ENCODE measurements at regions not wholly inside any gene's neighbourhood (a gene's known extent, or its start where the extent isn't known, plus 50 kb on each side); places are given as distances from the start of the nearest gene placed in this dataset.

DNA sequence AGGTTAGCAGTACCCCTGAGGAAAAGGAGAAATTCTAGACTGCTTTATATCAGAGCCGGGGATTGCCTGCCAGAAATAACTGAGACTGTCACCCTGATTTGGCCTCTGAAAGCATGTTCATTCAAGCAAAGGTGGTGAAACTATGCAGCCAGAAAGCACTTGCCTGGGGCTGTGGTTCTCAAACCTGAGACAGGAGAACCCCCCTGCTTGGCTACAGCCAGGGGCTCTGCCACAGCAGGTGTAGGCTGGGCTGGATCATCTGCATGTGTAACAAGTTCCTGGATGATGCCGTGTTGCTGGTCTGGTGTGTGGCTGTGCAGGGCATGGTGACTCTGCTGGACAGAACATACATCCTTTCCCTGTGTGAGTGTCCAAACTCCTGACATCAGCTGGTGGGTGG is 157.8 kb downstream of the NXNL2 start:
- no peak for DNase-seq (ENCODE audit: low read depth in 2 of 2)

DNA sequence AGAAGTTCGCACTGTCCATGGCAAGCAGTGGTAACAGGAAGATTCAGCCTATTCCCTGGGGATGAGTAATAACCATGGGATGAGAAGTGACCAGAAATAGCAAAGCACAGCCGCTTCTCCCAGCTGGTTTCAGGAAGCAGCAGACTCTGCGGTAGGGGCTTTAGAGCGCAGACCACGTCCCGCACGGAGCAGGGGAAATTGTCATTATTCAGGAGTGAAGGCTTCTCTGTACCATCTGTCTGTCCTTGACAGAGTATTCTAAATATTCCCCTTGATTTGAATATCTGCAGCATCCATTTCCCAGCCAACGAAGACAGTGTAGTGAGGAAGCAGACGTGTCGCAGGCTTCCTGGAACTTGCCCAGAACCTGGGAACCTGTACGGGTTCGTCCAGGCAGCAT is 159.6 kb downstream of the NXNL2 start:
- DNase-seq (ENCODE audit: low read depth in 2 of 2) = no peak

DNA sequence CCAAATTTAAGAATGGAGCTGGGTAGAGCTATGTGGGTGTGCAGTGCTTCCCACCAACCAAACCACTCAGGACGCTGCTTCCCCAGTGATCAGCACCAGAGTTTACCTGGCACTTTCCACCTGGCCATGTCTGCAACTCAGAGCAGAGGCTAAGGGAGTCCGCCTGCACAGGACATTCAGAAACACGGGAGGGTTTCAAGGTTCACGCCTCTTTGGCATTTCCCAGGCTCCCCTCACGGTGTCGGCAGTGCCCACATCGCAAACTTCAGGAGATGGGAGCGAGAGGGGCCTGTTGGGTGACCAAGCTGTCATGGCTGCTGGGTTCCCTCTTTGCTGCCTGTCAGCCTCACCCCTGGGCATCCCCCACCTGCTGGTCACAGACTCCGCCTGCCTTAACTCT is 161.5 kb downstream of the NXNL2 start:
- no peak for DNase-seq (ENCODE audit: low read depth in 2 of 2)

DNA sequence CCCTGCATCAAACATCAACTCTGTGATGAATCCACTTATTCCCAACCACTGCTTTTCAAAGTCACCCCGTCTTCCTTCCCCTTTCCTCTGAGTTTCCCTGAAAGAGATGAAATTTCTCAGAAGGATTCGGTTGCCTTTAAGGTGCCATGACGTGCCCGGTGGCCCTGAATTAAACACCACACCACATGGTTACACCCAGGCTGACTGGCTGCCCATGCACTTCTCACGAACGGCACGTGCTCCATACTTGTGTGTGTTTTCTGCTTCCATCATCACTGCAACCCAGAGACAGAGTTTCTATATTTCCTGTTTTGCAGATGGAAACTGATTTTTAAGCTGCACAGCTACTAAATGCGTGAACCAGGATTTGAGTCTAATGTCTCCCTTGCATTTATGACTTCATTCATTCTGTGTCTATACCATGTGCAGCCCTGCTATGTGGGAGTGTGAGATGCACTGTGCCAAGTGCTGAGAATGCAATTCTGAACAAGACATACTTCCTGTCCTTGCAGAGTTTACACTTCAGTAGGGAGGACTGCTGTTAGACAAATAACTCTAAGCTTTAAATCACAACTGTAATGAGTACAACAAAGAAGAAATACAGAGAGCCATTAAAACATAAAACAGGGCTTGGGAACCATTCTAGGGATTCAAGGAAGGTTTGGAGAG is 162.9 kb downstream of the NXNL2 start:
- no peak for DNase-seq (ENCODE audit: low read depth in 2 of 2)

DNA sequence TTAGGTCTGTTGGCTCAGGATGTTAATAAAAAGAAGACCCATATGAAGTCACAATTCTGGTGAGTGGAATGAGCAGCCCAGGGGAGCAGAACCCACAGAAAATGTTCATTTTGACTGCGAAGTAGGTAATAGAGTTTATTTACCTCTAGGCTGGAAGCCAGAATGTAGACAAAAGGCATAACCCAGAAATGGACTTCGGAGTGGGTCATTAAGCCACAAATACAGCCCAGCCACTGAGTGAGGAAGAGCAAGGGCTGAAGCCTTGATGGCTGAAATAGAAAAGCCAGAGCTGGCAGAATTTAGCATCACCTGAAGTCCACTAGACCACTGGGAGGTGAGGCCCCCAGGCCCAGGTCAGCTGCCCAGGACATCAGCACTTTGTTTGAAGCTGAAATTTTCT is 168.0 kb downstream of the NXNL2 start:
- no peak for DNase-seq (ENCODE audit: low read depth in 2 of 2)

DNA sequence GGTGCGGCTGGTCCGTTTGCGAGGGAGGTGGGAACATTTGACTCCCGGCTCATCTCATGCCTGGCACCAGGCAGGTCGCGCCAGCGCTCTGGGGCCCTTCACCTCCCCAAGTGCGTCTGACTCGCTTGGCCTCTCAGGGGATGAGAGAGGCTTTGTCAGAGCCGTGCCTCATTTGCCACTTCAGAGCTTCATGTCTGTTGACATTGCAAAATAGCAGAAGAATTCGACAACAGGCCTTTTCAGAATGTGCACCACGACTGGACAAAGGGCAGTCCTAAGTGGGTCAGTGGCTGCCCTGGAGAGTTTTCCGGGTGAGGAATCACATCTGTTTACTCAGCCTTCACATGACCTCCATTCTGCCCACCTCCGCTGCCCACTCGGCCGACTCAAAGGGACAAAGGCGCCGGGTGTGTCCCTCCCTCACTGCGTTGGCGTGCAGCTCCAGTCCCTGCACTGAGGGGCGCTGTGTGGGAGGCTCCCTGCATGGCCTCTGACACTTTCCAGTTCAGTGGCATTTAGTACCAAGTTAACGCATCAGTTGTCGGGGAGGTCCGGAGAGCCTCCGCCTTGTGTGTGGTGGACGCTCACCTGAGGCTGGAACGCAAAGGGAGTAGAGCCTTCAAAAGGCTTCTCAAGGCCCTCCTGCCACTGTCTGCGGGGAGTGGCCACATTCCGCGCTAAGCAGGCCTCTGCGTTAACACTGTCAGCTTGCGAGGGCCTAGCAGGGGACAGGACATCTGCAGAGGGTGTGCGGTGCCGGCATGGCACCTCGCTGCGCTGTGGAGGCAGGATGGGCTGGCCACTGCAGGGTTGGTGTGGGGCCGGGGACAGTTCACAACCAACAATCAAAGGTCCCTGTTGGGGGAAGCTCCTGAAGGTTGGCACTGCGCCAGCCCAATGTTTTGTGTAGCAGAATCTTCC is 171.5 kb downstream of the NXNL2 start:
- DNase-seq (ENCODE audit: low read depth in 2 of 2) = no peak

DNA sequence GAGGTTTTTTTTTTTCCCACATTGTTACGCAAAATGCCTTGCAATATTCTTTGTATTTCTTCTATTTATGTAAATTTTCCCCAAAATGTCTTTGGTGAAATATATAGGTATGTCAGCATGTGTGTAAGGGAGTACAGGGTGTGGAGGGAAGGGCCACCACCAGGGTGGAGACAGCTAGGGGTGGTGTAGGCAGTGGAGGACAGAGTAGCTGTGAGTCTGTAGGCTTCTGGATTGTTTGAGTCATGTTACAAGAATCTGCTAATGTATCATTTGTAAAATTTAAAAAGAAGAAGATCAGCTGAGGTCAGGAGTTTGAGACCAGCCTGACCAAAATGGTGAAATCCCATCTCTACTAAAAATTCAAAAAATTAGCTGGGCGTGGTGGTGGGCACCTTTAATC is 175.5 kb downstream of the NXNL2 start:
- DNase-seq (ENCODE audit: low read depth in 2 of 2) = no peak

DNA sequence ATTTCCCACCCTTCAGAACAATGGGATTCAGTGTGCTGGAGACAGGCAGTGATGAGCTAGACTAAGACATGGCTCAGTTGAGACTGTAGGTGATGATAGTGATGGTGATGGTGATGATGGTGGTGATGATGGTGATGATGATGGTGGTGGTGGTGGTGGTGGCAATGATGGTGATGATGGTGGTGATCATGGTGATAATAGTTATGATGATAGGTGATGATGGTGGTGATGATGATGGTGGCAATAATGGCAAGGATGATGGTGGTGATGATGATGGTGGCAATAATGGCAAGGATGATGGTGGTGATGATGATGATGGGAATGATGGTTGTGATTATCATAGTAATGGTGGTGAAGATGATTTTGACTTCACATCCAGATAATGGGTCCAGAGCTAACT is 176.7 kb downstream of the NXNL2 start:
- DNase-seq (ENCODE audit: low read depth in 2 of 2) = no peak

DNA sequence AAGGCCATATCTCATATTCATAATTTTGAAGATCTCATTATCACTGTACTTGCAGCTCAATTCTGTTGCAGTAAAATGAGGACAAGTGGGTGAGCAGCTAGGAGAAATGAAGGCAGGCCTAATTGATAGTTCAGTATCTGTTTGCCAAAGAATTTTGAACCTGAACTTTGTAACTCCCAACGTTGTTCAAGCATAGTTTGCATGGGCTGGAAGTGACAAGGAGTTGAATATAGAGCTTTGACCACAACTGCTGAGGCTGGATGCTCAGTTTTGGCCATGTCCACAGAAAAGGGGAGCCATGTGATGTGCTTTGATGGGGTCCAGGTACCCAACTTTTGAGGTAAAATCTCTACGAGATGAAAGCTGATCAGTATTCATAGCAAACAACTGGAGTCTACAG is 177.5 kb downstream of the NXNL2 start:
- no peak for DNase-seq (ENCODE audit: low read depth in 2 of 2)

DNA sequence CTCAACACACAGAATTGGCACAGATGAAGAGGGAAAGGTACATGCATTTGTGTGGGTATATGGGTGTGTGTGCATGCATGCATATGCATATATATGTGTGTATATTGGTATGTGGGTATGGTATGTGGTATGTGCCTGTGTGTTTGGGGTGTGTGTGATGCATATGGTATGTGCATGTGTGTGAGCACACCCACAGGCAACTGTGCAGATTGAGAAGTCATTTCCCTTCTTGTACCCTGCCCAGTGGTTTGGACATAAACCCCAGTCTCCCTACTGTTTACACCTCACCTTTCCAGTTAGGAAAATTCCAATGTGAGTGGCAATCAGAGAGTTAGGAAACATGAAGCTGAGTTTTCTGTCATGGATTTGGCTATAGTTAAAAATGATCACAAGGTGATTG is 178.0 kb downstream of the NXNL2 start:
- no peak for DNase-seq (ENCODE audit: low read depth in 2 of 2)

DNA sequence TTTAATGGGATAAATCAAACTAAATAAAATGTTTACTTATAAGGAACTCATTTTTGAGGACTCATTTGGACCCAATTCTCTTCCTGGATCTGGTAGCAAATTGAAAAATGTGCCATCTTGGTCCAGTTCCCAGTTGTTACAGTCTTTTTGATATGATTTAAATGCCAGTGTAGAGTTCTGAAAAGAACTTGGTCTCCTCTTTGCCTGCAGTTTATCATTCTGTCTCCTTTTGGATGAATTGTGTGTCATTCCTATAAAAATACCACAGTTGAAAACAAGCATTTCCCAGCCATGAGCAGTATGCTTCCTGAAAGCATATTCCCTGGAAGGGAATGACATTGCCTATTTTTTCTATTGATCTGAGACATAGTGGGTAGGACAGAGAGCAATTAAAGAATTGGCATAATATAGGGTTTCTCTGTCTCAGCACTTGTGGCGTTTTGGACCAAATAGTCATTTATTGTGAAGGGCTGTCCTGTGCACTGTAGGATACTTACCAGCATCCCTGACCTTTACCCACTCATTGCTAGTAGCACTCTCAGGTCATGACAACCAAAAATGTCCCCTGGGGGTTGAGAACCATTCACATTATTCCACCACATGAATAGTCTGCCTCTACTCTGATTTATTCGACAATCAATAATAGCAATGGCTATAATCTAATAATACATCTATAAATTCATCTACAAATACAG is 181.8 kb downstream of the NXNL2 start:
- no peak for DNase-seq (ENCODE audit: low read depth in 2 of 2)

DNA sequence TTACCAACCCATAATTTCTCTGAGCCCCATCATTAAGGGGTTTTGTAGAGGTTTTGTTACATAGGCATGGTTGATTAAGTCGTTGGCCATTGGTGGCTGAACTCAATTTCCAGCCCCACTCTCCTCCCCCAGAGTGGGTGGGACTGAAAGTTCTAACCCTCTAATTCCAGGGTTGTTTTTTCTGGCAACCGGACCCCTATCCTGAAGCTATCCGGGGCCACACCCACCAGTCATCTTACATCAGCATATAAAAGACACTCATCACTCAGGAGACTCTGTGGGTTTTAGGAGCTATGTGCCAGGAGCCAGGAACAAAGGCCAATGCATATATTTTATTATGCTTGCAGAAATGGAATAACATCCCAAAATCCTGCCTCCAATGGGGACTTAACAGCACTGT is 186.0 kb downstream of the NXNL2 start:
- DNase-seq (ENCODE audit: low read depth in 2 of 2) = no peak

DNA sequence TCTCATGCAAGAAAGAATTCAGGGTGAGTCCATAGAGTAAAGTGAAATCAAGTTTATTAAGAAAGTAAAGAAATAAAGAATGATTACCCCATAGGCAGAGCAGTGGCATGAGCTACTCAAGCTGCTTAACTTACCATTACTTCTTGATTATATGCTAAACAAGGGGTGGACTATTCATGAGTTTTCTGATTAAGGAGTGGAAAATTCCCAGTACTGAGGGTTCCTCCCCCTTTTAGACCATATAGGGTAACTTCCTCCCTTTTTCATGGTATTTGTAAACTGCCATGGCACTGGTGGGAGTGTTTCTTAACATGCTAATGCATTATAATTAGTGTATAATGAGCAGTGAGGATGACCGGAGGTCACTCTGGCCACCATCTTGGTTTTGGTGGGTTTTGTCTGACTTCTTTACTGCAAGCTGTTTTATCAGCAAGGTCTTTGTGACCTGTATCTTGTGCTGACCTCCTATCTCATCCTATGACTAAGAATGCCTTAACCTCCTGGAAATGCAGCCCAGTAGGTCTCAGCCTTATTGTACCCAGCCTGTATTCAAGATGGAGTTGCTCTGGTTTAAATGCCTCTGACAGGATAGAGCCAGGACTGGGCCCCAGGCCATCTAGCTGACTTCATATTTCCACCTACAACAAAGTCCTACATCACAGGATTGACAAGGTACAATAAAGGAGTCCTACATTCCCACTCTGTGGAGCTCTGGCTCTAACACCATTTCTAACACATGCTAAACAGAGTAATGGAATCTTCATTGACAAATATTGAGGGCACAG is 186.7 kb downstream of the NXNL2 start:
- DNase-seq (ENCODE audit: low read depth in 2 of 2) = no peak

DNA sequence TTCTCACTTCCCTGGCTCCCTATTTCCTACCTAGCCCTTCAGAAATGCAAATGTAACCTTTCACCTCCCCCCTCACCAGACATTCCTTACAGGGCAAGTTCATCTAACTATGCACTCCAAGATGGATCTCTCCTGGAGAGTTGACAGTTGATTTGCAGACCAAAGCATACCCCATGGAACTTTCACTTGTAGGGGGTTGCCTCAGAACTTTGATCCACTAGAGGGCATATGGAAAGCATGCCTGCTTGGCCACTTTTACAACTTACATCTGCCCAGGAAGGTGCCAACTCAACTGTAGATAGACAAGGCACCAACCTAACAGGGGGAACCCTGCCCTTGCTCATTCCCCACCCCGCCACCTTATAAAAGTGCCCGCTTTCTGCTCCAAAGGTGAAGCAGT is 187.8 kb downstream of the NXNL2 start:
- DNase-seq (ENCODE audit: low read depth in 2 of 2) = no peak

DNA sequence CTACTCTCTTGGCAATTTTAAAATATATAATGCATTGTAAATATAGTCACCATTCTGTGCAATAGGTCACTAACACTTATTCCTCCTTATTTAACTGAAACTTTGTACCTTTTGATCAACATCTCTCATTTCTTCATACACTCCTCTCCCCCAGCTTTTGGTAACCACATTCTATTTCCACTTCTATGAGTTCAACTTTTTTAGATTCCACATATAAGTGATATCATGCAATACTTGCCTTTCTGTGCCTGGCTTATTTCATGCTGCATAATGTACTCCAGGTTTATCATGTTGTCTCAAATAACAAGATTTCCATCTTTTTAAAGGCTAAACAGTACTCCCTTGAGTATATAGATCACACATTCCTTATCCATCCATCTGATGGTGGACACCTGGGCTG is 188.8 kb downstream of the NXNL2 start:
- no peak for DNase-seq (ENCODE audit: low read depth in 2 of 2)

DNA sequence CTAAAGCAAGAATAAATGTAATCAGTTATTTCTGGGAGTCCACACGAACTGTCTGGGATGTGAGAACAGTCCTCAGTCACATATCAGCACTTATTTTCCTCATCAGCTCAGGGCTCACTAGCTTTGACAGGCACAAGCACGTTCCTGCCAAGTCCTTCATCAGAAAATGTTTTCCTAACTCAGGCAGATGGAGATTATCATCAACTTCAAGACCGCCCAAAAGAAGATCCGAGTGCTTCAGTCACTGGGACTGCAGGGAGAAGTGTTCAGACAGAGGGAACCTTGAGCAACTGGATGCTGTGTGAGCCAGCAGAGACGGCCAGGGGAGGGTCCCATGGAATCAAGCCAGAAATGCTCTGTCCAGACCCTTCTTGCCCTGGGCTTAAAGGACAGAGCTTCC is 189.4 kb downstream of the NXNL2 start:
- DNase-seq (ENCODE audit: low read depth in 2 of 2) = no peak

DNA sequence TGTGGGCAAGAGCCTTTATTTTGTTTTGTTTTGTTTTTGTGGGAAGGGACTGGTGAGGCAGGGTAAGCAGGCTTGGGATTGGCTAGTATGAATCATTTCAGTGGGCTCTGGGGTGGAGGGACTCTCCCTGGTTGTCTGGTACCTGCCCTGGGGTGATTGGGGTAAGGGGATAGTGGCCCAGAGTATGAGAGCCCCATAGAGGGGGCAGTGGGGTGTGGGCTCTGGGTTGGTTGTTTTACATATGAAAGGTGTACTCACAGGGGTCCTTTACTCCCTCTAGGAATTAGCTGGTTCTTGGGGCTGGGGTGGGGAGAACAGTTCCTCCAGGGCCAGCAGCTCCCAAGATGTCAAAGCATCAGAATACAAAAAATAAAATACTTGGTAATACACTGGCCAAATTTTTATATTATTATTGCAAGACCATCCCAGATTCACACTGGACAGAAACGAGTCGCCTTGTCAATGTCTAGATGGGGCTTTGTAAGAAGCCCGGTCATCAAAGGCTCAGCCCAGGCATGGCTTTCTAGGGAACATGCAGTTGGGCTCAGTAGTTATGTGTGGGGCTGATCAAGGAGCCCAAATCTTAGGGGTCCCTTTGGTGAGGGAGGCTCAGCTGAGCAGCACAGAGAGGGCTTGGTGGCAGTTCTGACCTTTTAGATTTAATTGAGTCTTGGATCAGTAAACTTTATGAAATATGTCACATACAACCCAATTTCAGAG is 190.5 kb downstream of the NXNL2 start:
- DNase-seq (ENCODE audit: low read depth in 2 of 2) = no peak

DNA sequence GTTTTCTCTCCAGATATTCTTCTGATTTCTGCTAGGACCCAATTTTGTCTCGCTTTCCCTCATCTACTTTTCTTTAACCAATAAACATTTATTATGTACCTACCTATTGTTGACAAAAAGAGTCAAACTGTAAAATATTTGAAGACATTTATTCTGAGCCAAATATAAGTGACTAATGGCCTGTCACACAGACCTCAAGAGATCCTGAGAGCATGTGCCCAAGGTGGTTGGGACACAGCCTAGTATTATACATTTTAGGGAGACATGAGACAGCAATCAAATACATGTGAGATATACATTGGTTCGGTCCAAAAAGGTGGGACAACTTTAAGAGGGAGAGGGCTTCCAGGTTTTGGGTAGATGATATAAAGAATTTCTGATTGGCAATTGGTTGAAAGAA is 191.8 kb downstream of the NXNL2 start:
- no peak for DNase-seq (ENCODE audit: low read depth in 2 of 2)

DNA sequence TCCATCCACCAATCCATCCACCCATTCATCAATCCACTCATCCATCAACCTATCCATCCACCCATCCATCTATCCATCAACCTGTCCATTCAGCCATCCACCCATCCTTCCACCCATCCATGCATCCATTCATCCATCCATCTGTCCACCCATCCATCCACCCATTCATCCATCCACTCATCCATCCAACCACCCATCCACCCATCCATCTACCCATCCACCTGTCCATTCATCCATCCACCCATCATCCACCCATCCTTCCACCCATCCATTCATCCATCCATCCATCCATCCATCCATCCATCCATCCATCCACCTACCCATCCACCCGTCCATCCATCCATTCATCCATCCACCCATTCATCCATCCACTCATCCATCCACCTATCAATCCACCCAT is 195.8 kb downstream of the NXNL2 start:
- no peak for DNase-seq (ENCODE audit: low read depth in 2 of 2)

DNA sequence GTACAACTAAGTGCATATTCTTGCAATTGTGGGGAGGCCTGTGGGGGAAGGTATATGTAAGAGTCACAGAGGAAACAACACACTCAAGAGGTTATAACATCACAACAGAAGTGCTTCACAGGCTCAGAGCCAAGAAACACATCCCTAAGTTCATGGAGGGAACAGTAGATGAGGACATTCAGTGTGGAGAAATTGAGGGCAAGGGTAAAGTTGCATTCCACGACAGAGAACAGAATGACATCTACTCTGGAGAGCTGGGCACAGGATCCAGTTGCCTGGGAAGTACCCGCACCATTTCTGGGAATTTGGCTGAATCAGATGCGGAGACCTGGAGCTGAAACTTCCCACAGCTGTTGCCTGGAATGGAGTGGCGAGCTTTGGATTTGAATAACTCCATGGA is 197.2 kb downstream of the NXNL2 start:
- DNase-seq (ENCODE audit: low read depth in 2 of 2) = no peak

DNA sequence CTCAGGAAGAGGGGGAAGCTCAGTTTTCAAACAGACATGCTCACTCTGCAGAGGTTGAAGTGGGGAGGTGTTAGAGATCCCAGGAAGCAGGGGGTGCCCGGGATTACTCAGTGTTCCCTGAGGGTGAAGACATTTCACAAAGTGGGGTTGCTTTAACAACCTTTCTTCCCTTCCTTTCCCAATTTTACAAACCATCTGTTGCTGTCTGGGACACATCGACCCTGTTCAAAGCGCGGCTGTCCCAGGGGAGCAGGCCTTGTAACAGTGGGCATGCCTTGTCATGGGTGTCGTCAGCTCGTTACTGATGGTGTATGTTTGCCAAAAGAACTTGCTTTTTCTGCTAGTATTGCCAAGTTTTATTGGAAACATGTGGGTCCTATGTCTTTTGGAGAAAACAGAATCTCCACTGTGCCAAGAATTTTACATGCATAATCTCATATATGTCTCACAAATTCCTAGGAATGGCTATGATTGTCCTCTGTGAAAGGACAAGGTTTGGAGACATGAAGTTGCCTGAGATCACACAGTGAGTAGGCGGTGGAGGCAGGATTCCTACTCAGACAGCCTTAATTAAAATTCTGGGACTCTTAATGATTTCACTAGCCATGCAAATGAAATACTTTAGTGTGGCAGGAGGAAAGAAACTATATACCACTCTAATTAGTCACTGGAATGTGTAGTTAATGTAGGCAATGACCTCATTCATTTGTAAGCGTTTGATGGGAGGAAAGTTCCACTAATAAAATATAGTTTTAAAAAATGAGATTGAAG is 198.9 kb downstream of the NXNL2 start:
- no peak for DNase-seq (ENCODE audit: low read depth in 2 of 2)
